GM21526 (cell line): ENCODE measurements at regions not wholly inside any gene's neighbourhood (a gene's known extent, or its start where the extent isn't known, plus 50 kb on each side); places are given as distances from the start of the nearest gene placed in this dataset.

Experiments used
- ATAC-seq: cut with Tn5 transposase; IDR thresholded peaks from one replicate; pipeline ENCODE4 v1.9.1; 2021; ENCODE audit warnings: moderate library complexity; ENCODE audit not compliant: unreplicated experiment, low FRiP score

- no peak for ATAC-seq
Measured at GRCh38 chr13:76796851-76797250, 89.4 kb downstream of the KCTD12 start.

GRCh38 chr13:76795701-76796695 lies 90.2 kb downstream of the KCTD12 start:
- no peak for ATAC-seq

- no peak for ATAC-seq
Measured at GRCh38 chr13:76792731-76793347, 93.4 kb downstream of the KCTD12 start.

GRCh38 chr13:76790980-76791819 lies 95.0 kb downstream of the KCTD12 start:
- no peak for ATAC-seq

- ATAC-seq = no peak
Measured at GRCh38 chr13:76790526-76790925, 95.7 kb downstream of the KCTD12 start.

GRCh38 chr13:76783798-76784197 lies 102.4 kb downstream of the KCTD12 start:
- ATAC-seq = no peak

GRCh38 chr13:76778853-76779252 lies 107.4 kb downstream of the KCTD12 start:
- no peak for ATAC-seq

GRCh38 chr13:76777096-76777495 lies 109.1 kb downstream of the KCTD12 start:
- ATAC-seq = no peak

GRCh38 chr13:76775088-76775740 lies 111.0 kb downstream of the KCTD12 start:
- ATAC-seq = no peak

GRCh38 chr13:76773448-76774094 lies 112.6 kb downstream of the KCTD12 start:
- ATAC-seq = no peak

GRCh38 chr13:76772241-76772640 lies 114.0 kb downstream of the KCTD12 start:
- no peak for ATAC-seq

- no peak for ATAC-seq
Measured at GRCh38 chr13:76769271-76769791, 116.9 kb downstream of the KCTD12 start.

- ATAC-seq = no peak
Measured at GRCh38 chr13:76768384-76768783, 117.8 kb downstream of the KCTD12 start.

- no peak for ATAC-seq
Measured at GRCh38 chr13:76764916-76765315, 121.3 kb downstream of the KCTD12 start.

- no peak for ATAC-seq
Measured at GRCh38 chr13:76764429-76764828, 121.8 kb downstream of the KCTD12 start.

- no peak for ATAC-seq
Measured at GRCh38 chr13:76762721-76763120, 123.5 kb downstream of the KCTD12 start.

GRCh38 chr13:76759877-76760276 lies 126.3 kb downstream of the KCTD12 start:
- no peak for ATAC-seq

- no peak for ATAC-seq
Measured at GRCh38 chr13:76758738-76759137, 127.5 kb downstream of the KCTD12 start.

GRCh38 chr13:76758257-76758656 lies 127.9 kb downstream of the KCTD12 start:
- no peak for ATAC-seq

GRCh38 chr13:76756451-76756850 lies 129.8 kb downstream of the KCTD12 start:
- no peak for ATAC-seq
